CD4-positive, alpha-beta T cell (primary cell): ENCODE measurements at regions not wholly inside any gene's neighbourhood (a gene's known extent, or its start where the extent isn't known, plus 50 kb on each side); places are given as distances from the start of the nearest gene placed in this dataset.

ENCODE experiments used
- ATAC-seq: fragments of 200-7000 bp; cut with Tn5 transposase; one replicate; pipeline ENCODE4 v1.10.0; 2022; ENCODE audit warnings: mild to moderate bottlenecking; ENCODE audit not compliant: poor library complexity
- CTCF ChIA-PET: fragments of 350-600 bp; sonication (Branson Sonifier 250); formaldehyde crosslinking; loops from one replicate; lab custom pipeline; 2021; ENCODE audit warnings: antibody characterized with exemption, inconsistent platforms; lab: Charles Lee
- POLR2A ChIA-PET: fragments of 350-600 bp; sonication (Branson Sonifier 250); formaldehyde crosslinking; loops from one replicate; lab custom pipeline; 2021; ENCODE audit warnings: antibody characterized with exemption, inconsistent platforms; lab: Charles Lee
- DNase-seq, 14 experiments: peaks; one replicate each; pipeline ENCODE4 v3.0.0-alpha.2; 2013 to 2020; ENCODE audit warnings: mixed read lengths in 2 of 14
- H3K27ac ChIP-seq, 2 donors: one replicate each; pipeline versions ENCODE4 v1.5.1 to v1.7.0; 2013; ENCODE audit warnings: low read length in 2 of 2, low read depth in 1 of 2, mild to moderate bottlenecking in 1 of 2
- H3K27me3 ChIP-seq, 2 experiments: 1 replicate in 1 of 2; 2 replicates in 1 of 2; pipeline versions ENCODE4 v1.6.1 to v1.7.0; 2013; ENCODE audit warnings: low read length in 2 of 2, control low read depth in 1 of 2, mild to moderate bottlenecking in 1 of 2, moderate library complexity in 1 of 2; ENCODE audit not compliant: insufficient read depth in 2 of 2, control insufficient read depth in 1 of 2
- H3K36me3 ChIP-seq: one replicate; pipeline ENCODE4 v1.6.1; 2013; ENCODE audit warnings: low read length, control low read depth; ENCODE audit not compliant: insufficient read depth
- H3K4me1 ChIP-seq: one replicate; pipeline ENCODE4 v1.6.1; 2013; ENCODE audit warnings: low read length, control low read depth; ENCODE audit not compliant: insufficient read depth
- H3K4me3 ChIP-seq: one replicate; pipeline ENCODE4 v1.5.1; 2013; ENCODE audit warnings: mild to moderate bottlenecking, low read length, moderate library complexity
- H3K9me3 ChIP-seq, 2 experiments: 1 replicate in 1 of 2; 2 replicates in 1 of 2; pipeline versions ENCODE4 v1.6.1 to v1.7.0; 2013; ENCODE audit warnings: low read length in 2 of 2, mild to moderate bottlenecking in 2 of 2, control low read depth in 1 of 2, moderate library complexity in 1 of 2; ENCODE audit not compliant: control insufficient read depth in 1 of 2, insufficient read depth in 1 of 2
- H3K27ac Mint-ChIP-seq: one replicate; pipeline ENCODE4 v1.8.0; 2020; ENCODE audit warnings: mixed read lengths
- H3K27me3 Mint-ChIP-seq: one replicate; pipeline ENCODE4 v1.8.0; 2021; ENCODE audit warnings: mixed read lengths
- H3K36me3 Mint-ChIP-seq: one replicate; pipeline ENCODE4 v1.8.0; 2021; ENCODE audit warnings: low read depth, mixed read lengths
- H3K4me1 Mint-ChIP-seq: one replicate; pipeline ENCODE4 v1.8.0; 2021; ENCODE audit warnings: low read depth, mixed read lengths
- H3K4me3 Mint-ChIP-seq: one replicate; pipeline ENCODE4 v1.8.0; 2020; ENCODE audit warnings: mild to moderate bottlenecking, mixed read lengths
- H3K9me3 Mint-ChIP-seq: one replicate; pipeline ENCODE4 v1.8.0; 2020; ENCODE audit warnings: mixed read lengths
- intact Hi-C, 2 experiments: fragments of 100-400 bp; cut with DNase I in 1 of 2; cut with micrococcal nuclease in 1 of 2; formaldehyde crosslinking; loops; one replicate each; pipeline versions ENCODE4 v1.15.1 to v1.9.0; 2023 to 2025; cut with DNase I, micrococcal nuclease
- TF ChIP-seq, protein P1 (sequence below): fragments of 200-600 bp; IDR thresholded peaks from one replicate; pipeline ENCODE4 v1.8.0; 2022; ENCODE audit warnings: antibody characterized with exemption, mild to moderate bottlenecking

DNA sequence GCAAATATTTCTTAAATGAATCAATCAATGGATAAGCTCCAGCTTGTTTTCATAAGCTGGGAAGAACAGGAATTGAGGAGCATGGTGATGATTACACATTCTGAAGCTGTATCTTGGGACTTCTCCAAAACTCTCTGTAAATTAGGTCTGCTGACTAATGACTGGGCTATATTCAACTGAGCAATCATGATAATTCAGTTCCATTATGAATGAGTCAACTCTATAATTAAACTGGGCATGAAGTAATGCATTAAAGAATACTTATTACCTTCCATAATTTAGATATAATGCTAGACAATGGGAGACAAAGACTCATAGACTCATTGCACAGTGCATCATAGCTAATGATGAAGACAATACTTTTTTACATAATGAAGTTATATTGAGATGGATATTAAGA, 207.4 kb downstream of the CBLN2 start:
- ATAC-seq (no peak), DNase-seq (no peak)
- TF ChIP-seq, protein P1, sequence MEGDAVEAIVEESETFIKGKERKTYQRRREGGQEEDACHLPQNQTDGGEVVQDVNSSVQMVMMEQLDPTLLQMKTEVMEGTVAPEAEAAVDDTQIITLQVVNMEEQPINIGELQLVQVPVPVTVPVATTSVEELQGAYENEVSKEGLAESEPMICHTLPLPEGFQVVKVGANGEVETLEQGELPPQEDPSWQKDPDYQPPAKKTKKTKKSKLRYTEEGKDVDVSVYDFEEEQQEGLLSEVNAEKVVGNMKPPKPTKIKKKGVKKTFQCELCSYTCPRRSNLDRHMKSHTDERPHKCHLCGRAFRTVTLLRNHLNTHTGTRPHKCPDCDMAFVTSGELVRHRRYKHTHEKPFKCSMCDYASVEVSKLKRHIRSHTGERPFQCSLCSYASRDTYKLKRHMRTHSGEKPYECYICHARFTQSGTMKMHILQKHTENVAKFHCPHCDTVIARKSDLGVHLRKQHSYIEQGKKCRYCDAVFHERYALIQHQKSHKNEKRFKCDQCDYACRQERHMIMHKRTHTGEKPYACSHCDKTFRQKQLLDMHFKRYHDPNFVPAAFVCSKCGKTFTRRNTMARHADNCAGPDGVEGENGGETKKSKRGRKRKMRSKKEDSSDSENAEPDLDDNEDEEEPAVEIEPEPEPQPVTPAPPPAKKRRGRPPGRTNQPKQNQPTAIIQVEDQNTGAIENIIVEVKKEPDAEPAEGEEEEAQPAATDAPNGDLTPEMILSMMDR = no peak
- Mint-ChIP-seq H3K9me3 (peaks cover 5% of the 10 kb centered on the region), H3K4me3 (no peak overlapping the region), H3K27me3 (no peaks in the 10 kb centered on the region), H3K36me3 (no peaks in the 10 kb centered on the region), H3K4me1 (no peaks in the 10 kb centered on the region), H3K27ac (no peak overlapping the region)
- Histone ChIP-seq H3K4me3 (no peak overlapping the region), H3K9me3 (no peaks in the 10 kb centered on the region), H3K4me1 (no peaks in the 10 kb centered on the region), H3K27ac (no peak overlapping the region), H3K36me3 (no peaks in the 10 kb centered on the region), H3K27me3 (no peaks in the 10 kb centered on the region)
- ChIA-PET CTCF (no interaction called here), POLR2A (no interaction called here)
- intact Hi-C loops = no loop called here

DNA sequence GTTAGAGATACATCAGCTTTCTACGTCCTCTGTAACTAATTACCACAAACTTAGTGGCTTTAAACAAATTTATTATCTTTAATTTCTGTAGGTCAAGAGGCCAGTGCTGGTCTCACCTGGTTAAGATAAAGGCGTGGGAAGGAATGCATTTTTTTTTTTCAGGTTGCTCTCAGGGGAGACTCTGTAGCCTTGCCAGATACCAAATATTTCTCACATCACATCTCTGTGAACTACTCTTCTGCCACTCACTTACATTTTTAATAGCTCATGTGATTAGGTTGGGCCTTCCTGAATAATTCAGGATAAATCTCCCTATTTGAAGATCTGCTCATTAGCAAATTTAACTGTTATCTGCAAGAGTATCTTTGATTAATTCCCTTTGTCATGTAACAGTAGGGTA, 214.6 kb downstream of the CBLN2 start:
- peaks cover 3% of the 10 kb centered on the region for H3K9me3 Mint-ChIP-seq
- Histone ChIP-seq H3K4me1 (no peaks in the 10 kb centered on the region), H3K9me3 (peaks cover 0 to 3% of the 10 kb centered on the region in 2 experiments), H3K27me3 (no peaks in the 10 kb centered on the region), H3K4me3 (no peak overlapping the region), H3K36me3 (no peaks in the 10 kb centered on the region), H3K27ac (no peak overlapping the region)
- no peak overlapping the region for H3K4me3 Mint-ChIP-seq
- no peak overlapping the region for H3K27ac Mint-ChIP-seq
- DNase-seq (no peak), ATAC-seq (no peak)
- H3K36me3 Mint-ChIP-seq = no peaks in the 10 kb centered on the region
- H3K27me3 Mint-ChIP-seq = no peaks in the 10 kb centered on the region
- ChIA-PET POLR2A (no interaction called here), CTCF (no interaction called here)
- H3K4me1 Mint-ChIP-seq = no peaks in the 10 kb centered on the region
- intact Hi-C loops = no loop called here
- TF ChIP-seq, protein P1 = no peak

DNA sequence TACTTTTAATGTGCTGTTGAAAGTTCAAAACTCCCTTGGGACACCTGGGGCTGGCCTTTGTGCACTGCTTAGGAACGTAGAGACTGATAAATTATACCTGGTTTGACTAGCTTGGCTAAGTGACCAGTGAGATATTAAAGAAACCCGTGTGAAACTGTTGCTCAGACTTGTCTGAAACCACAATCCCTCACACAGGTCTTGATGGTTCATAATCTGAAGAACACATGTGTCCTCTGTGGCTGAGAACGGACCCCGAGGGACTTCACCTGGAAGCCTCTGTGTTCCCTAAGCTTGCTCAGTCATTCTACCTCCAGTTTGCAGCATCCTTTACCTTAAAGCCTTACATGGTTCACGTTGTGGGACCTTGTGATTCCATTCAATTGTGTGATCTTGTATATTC, 218.8 kb downstream of the CBLN2 start:
- no peaks in the 10 kb centered on the region for H3K27me3 ChIP-seq
- peaks cover 7% of the 10 kb centered on the region for H3K9me3 Mint-ChIP-seq
- no peak for DNase-seq
- no peaks in the 10 kb centered on the region for H3K4me1 ChIP-seq
- no peaks in the 10 kb centered on the region for H3K36me3 Mint-ChIP-seq
- intact Hi-C loops = no loop called here
- no peak overlapping the region for H3K4me3 Mint-ChIP-seq
- H3K27me3 Mint-ChIP-seq = no peaks in the 10 kb centered on the region
- H3K36me3 ChIP-seq = no peaks in the 10 kb centered on the region
- H3K9me3 ChIP-seq = peaks cover 0 to 3% of the 10 kb centered on the region in 2 experiments
- H3K4me3 ChIP-seq = no peak overlapping the region
- no peak overlapping the region for H3K27ac ChIP-seq
- ChIA-PET CTCF (no interaction called here), POLR2A (no interaction called here)
- H3K4me1 Mint-ChIP-seq = no peaks in the 10 kb centered on the region
- no peak overlapping the region for H3K27ac Mint-ChIP-seq
- TF ChIP-seq, protein P1 = no peak
- ATAC-seq = no peak
